Fibroblast of lung (primary cell): ENCODE measurements at regions not wholly inside any gene's neighbourhood (a gene's known extent, or its start where the extent isn't known, plus 50 kb on each side); places are given as distances from the start of the nearest gene placed in this dataset.

Experiments
- DNase-seq, 2 donors: peaks; one replicate each; pipeline versions ENCODE4 v3.0.0 to v3.0.0-alpha.2; 2010; ENCODE audit warnings: low read depth in 2 of 2
- H2AFZ ChIP-seq: 2 replicates; pipeline ENCODE4 v1.5.1; 2012; ENCODE audit warnings: low read length, control low read depth, inconsistent platforms
- H3K27ac ChIP-seq: 2 replicates; pipeline ENCODE4 v1.5.1; 2011; ENCODE audit warnings: low read length, control low read depth; ENCODE audit not compliant: insufficient read depth
- H3K27me3 ChIP-seq: 2 replicates; pipeline ENCODE4 v1.5.1; 2011; ENCODE audit warnings: mild to moderate bottlenecking, low read length; ENCODE audit not compliant: control insufficient read depth, insufficient read depth
- H3K36me3 ChIP-seq: 2 replicates; pipeline ENCODE4 v1.5.1; 2011; ENCODE audit warnings: low read length; ENCODE audit not compliant: control insufficient read depth, insufficient read depth
- H3K4me1 ChIP-seq: 2 replicates; pipeline ENCODE4 v1.5.1; 2011; ENCODE audit warnings: low read length; ENCODE audit not compliant: control insufficient read depth, insufficient read depth; ENCODE audit errors: extremely low read depth
- H3K4me2 ChIP-seq: 2 replicates; pipeline ENCODE4 v1.5.1; 2011; ENCODE audit warnings: low read length, control low read depth; ENCODE audit not compliant: insufficient read depth; ENCODE audit errors: extremely low read depth
- H3K4me3 ChIP-seq, 4 experiments: fragments of 200-600 bp in 1 of 4; sonication (generic) in 1 of 4; replicated peaks in 1 of 4; 2 replicates each; pipeline ENCODE4 v1.5.1; 2011 to 2016; ENCODE audit warnings: low read length in 4 of 4, low read depth in 3 of 4, mild to moderate bottlenecking in 3 of 4, control low read depth in 2 of 4, inconsistent platforms in 1 of 4, mixed read lengths in 1 of 4; ENCODE audit not compliant: insufficient read depth in 1 of 4; ENCODE audit errors: control extremely low read depth in 1 of 4
- H3K79me2 ChIP-seq: 2 replicates; pipeline ENCODE4 v1.5.1; 2012; ENCODE audit warnings: mild to moderate bottlenecking, low read length, inconsistent platforms; ENCODE audit not compliant: control insufficient read depth, insufficient read depth
- H3K9ac ChIP-seq: 2 replicates; pipeline ENCODE4 v1.5.1; 2011; ENCODE audit warnings: mild to moderate bottlenecking, low read length, control low read depth; ENCODE audit not compliant: insufficient read depth
- H3K9me3 ChIP-seq: 2 replicates; pipeline ENCODE4 v1.5.1; 2012; ENCODE audit warnings: low read depth, low read length; ENCODE audit not compliant: control insufficient read depth, insufficient read depth
- H4K20me1 ChIP-seq: 2 replicates; pipeline ENCODE4 v1.5.1; 2011; ENCODE audit warnings: low read length; ENCODE audit not compliant: control insufficient read depth, insufficient read depth; ENCODE audit errors: extremely low read depth
- EZH2 ChIP-seq: IDR thresholded peaks from 2 replicates; pipeline ENCODE4 v1.5.1; 2012; ENCODE audit warnings: low read length, control low read depth, mild to moderate bottlenecking; ENCODE audit errors: missing control alignments
- TF ChIP-seq, protein P1 (sequence below), 2 donors: IDR thresholded peaks in 1 of 2; conservative IDR thresholded peaks in 1 of 2; 1 replicate in 1 of 2; 2 replicates in 1 of 2; pipeline ENCODE4 v1.5.1; 2011 to 2012; ENCODE audit warnings: low read length in 2 of 2, control low read depth in 1 of 2, inconsistent platforms in 1 of 2, low read depth in 1 of 2, mild to moderate bottlenecking in 1 of 2

DNA sequence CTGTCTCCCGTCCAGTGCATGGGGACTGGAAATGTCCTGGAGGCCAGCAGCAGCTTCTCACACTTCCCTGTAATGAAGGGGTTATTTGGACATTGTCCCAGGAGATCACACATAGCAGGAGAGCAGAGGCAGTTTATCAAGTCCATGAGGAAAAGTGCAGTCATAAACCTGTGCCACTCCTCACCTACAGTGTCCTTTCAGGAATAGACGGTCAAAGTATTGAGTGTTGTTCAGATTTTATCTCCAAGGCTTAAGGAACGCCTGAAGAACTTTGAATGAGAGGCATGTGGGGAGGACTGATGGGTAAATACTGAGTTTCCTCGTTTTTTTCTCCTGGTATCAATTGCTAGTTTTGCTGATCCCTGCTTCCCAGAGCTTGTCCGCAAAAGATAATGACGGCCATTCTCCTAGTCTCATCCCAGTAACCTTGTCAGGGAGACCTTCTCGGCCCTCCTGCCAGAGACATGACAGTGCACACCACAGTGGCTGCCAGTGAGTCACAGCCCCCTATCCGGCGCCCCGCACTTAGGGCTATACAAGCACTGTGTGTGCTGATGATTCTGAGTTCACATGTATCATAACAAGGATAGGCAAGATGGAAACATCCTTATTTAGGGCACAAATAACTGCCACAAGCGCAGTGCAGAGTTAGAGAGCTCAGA, 495.5 kb upstream of the MGMT start:
- TF ChIP-seq, protein P1, sequence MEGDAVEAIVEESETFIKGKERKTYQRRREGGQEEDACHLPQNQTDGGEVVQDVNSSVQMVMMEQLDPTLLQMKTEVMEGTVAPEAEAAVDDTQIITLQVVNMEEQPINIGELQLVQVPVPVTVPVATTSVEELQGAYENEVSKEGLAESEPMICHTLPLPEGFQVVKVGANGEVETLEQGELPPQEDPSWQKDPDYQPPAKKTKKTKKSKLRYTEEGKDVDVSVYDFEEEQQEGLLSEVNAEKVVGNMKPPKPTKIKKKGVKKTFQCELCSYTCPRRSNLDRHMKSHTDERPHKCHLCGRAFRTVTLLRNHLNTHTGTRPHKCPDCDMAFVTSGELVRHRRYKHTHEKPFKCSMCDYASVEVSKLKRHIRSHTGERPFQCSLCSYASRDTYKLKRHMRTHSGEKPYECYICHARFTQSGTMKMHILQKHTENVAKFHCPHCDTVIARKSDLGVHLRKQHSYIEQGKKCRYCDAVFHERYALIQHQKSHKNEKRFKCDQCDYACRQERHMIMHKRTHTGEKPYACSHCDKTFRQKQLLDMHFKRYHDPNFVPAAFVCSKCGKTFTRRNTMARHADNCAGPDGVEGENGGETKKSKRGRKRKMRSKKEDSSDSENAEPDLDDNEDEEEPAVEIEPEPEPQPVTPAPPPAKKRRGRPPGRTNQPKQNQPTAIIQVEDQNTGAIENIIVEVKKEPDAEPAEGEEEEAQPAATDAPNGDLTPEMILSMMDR (conservative IDR thresholded peaks at IDR 0.05 in 1 of 2, IDR thresholded peaks at IDR 0.05 in 1 of 2; ENCODE audit: low read depth in 1 of 2, low read length in 2 of 2) = no peak
- no peak for TF ChIP-seq EZH2
- no peak for DNase-seq
- Histone ChIP-seq H3K9me3 (no peaks in the 10 kb centered on the region), H3K79me2 (no peaks in the 10 kb centered on the region), H3K36me3 (no peaks in the 10 kb centered on the region), H4K20me1 (no peaks in the 10 kb centered on the region), H3K27ac (no peak overlapping the region), H3K9ac (no peak overlapping the region), H3K27me3 (no peaks in the 10 kb centered on the region), H2AFZ (no peak overlapping the region), H3K4me1 (no peaks in the 10 kb centered on the region), H3K4me3 (no peak overlapping the region), H3K4me2 (no peak overlapping the region)

DNA sequence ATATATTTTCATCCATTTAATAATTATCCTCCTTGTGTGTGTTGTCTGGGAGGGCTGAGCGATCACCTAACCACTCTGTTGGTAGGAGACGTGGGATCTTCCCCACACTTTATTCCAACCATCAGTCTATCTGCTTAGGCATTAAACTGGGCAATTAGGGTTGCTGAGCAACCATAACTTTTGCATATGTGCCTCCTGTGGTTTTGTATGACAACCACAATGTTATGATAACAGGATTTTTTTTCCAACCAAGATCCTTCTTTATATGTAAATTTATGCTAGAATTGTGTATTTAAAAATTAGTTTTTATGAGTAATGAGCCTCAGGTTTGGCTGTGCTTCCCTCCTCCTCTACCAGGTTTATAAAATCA, 495.0 kb upstream of the MGMT start:
- no peak overlapping the region for H3K9ac ChIP-seq
- H3K36me3 ChIP-seq = no peaks in the 10 kb centered on the region
- no peaks in the 10 kb centered on the region for H3K27me3 ChIP-seq
- no peak overlapping the region for H3K27ac ChIP-seq
- no peaks in the 10 kb centered on the region for H3K4me1 ChIP-seq
- no peaks in the 10 kb centered on the region for H4K20me1 ChIP-seq
- H3K9me3 ChIP-seq = no peaks in the 10 kb centered on the region
- H3K4me3 ChIP-seq = no peak overlapping the region
- H3K79me2 ChIP-seq = no peaks in the 10 kb centered on the region
- no peak overlapping the region for H2AFZ ChIP-seq
- no peak for DNase-seq
- TF ChIP-seq, protein P1 (conservative IDR thresholded peaks at IDR 0.05 in 1 of 2, IDR thresholded peaks at IDR 0.05 in 1 of 2; ENCODE audit: low read depth in 1 of 2, low read length in 2 of 2) = no peak
- TF ChIP-seq EZH2 = no peak
- no peak overlapping the region for H3K4me2 ChIP-seq

DNA sequence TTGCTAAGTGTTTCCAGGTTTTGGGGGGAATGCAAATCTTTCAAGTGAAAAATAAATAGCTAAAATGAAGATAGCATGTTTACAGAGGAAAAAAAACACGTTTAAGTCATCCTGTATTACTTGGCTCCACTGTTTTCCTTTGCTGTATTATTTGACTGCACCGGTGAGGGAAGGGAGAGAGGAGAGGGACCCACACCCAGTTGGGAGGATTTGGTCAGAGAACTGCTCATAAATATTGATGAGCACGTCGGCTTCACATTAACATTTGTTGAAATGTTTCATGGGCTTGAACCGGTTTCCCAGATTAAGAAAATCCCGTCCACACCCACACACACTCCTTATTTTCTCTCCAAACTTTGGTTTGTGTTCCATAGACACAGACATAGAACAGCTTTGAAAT, 493.8 kb upstream of the MGMT start:
- H3K27me3 ChIP-seq = no peaks in the 10 kb centered on the region
- no peak overlapping the region for H3K27ac ChIP-seq
- H3K4me1 ChIP-seq = no peaks in the 10 kb centered on the region
- no peak for DNase-seq
- H3K4me2 ChIP-seq = no peak overlapping the region
- TF ChIP-seq EZH2 = no peak
- TF ChIP-seq, protein P1 (conservative IDR thresholded peaks at IDR 0.05 in 1 of 2, IDR thresholded peaks at IDR 0.05 in 1 of 2; ENCODE audit: low read depth in 1 of 2, low read length in 2 of 2) = no peak
- no peaks in the 10 kb centered on the region for H3K36me3 ChIP-seq
- no peaks in the 10 kb centered on the region for H3K9me3 ChIP-seq
- H3K4me3 ChIP-seq = no peak overlapping the region
- no peak overlapping the region for H3K9ac ChIP-seq
- no peaks in the 10 kb centered on the region for H3K79me2 ChIP-seq
- H2AFZ ChIP-seq = no peak overlapping the region
- no peaks in the 10 kb centered on the region for H4K20me1 ChIP-seq
